ENCODE measurements at regions not wholly inside any gene's neighbourhood (a gene's known extent, or its start where the extent isn't known, plus 50 kb on each side); places are given as distances from the start of the nearest gene placed in this dataset.

DNA sequence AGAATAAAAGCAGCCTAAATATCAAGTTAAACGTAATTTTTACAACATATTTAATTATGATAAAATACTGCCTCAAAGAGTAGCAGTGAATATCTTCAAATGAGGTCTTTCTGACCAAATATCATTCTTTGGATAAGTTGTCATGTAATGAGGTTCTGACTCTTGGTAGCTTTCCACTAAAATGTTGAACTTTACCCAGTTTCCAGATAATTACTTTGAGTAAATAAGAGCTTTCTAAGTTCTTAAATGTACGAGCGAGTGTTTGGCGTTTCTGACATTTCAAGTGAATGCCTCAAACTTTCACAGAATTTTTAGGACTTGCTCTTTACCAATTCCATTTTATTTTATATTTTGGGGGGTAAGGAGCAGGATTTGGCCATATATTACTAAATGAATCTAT lies 1515.2 kb downstream of the FAM181B start:
- no peak for TF ChIP-seq MAFK (conservative IDR thresholded peaks at IDR 0.05 in 1 of 2, IDR thresholded peaks at IDR 0.05 in 1 of 2; ENCODE audit: low read length in 2 of 2)
- peak; percentile 81; the same call in 1 of the 2 replicates for TF ChIP-seq ZNF549 (CRISPR knock-in tag; IDR thresholded peaks at IDR 0.05)
- TF ChIP-seq HNF4A (CRISPR knock-in tag; IDR thresholded peaks at IDR 0.05) = peak; percentile 36; the same call in 1 of the 2 replicates
- no peak for TF ChIP-seq ZSCAN9 (CRISPR knock-in tag; IDR thresholded peaks at IDR 0.05; ENCODE audit: borderline replicate concordance)
- TF ChIP-seq PCBP1 (IDR thresholded peaks at IDR 0.05; ENCODE audit: borderline replicate concordance, low read depth, low read length) = no peak
- no peak for TF ChIP-seq TCF7L2 (IDR thresholded peaks at IDR 0.05; ENCODE audit: low read depth, low read length)
- TF ChIP-seq GPN1 (CRISPR knock-in tag; IDR thresholded peaks at IDR 0.05; ENCODE audit: borderline replicate concordance) = no peak
- no peak for TF ChIP-seq GATA4 (IDR thresholded peaks at IDR 0.05; ENCODE audit: borderline replicate concordance, low read depth)
- TF ChIP-seq, protein P1, sequence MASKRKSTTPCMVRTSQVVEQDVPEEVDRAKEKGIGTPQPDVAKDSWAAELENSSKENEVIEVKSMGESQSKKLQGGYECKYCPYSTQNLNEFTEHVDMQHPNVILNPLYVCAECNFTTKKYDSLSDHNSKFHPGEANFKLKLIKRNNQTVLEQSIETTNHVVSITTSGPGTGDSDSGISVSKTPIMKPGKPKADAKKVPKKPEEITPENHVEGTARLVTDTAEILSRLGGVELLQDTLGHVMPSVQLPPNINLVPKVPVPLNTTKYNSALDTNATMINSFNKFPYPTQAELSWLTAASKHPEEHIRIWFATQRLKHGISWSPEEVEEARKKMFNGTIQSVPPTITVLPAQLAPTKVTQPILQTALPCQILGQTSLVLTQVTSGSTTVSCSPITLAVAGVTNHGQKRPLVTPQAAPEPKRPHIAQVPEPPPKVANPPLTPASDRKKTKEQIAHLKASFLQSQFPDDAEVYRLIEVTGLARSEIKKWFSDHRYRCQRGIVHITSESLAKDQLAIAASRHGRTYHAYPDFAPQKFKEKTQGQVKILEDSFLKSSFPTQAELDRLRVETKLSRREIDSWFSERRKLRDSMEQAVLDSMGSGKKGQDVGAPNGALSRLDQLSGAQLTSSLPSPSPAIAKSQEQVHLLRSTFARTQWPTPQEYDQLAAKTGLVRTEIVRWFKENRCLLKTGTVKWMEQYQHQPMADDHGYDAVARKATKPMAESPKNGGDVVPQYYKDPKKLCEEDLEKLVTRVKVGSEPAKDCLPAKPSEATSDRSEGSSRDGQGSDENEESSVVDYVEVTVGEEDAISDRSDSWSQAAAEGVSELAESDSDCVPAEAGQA (IDR thresholded peaks at IDR 0.05; ENCODE audit: low read depth) = no peak
- TF ChIP-seq, protein P1 (CRISPR knock-in tag; IDR thresholded peaks at IDR 0.05; ENCODE audit: borderline replicate concordance) = no peak
- no peak for TF ChIP-seq FOXA1 (IDR thresholded peaks at IDR 0.05)
- TF ChIP-seq FOXA1 (CRISPR knock-in tag; IDR thresholded peaks at IDR 0.05) = 0 out of 2 replicates have a peak, but pooled peaks have one; percentile 15
- TF ChIP-seq, protein P2, sequence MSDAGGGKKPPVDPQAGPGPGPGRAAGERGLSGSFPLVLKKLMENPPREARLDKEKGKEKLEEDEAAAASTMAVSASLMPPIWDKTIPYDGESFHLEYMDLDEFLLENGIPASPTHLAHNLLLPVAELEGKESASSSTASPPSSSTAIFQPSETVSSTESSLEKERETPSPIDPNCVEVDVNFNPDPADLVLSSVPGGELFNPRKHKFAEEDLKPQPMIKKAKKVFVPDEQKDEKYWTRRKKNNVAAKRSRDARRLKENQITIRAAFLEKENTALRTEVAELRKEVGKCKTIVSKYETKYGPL (CRISPR knock-in tag; IDR thresholded peaks at IDR 0.05) = no peak
- TF ChIP-seq SSRP1 (CRISPR knock-in tag; IDR thresholded peaks at IDR 0.05) = no peak
- TF ChIP-seq TRIM24 (CRISPR knock-in tag; IDR thresholded peaks at IDR 0.05) = no peak
- no peak for TF ChIP-seq ARNTL (CRISPR knock-in tag; IDR thresholded peaks at IDR 0.05)
- peak; percentile 76 for TF ChIP-seq BCL6 (CRISPR knock-in tag; IDR thresholded peaks at IDR 0.05)
- TF ChIP-seq SALL2 (CRISPR knock-in tag; IDR thresholded peaks at IDR 0.05) = no peak
- H3K79me2 ChIP-seq (ENCODE audit: insufficient read depth, low read length) = no peaks in the 10 kb centered on the region
- H4K20me1 ChIP-seq (ENCODE audit: insufficient read depth, low read length) = no peaks in the 10 kb centered on the region
- peaks cover 14% of the 10 kb centered on the region for H3K4me1 ChIP-seq (ENCODE audit: insufficient read depth, low read length)
- no peaks in the 10 kb centered on the region for H3K36me3 ChIP-seq (replicated peaks in 1 of 2; ENCODE audit: control insufficient read depth in 1 of 2, insufficient read depth in 2 of 2, low read length in 2 of 2)
- H3K27ac ChIP-seq (ENCODE audit: extremely low read length, insufficient read depth, low read length) = no peak overlapping the region
- H3K4me3 ChIP-seq (replicated peaks in 1 of 3; ENCODE audit: insufficient read depth in 1 of 3, low read depth in 2 of 3, low read length in 3 of 3) = no peak overlapping the region
- no peak overlapping the region for H2AFZ ChIP-seq (ENCODE audit: low read length)
- H3K27me3 ChIP-seq (ENCODE audit: control insufficient read depth in 1 of 2, insufficient read depth in 2 of 2, low read length in 2 of 2) = no peaks in the 10 kb centered on the region
- no peak overlapping the region; the same call in 1 of the 2 replicates for H3K4me2 ChIP-seq (ENCODE audit: low read depth, low read length)
- in situ Hi-C loops (cut with HindIII; ENCODE audit: extremely low pct_ligation_motif_present, low pct_unique_long_range_greater_than_20kb) (no loop called here), intact Hi-C loops (cut with micrococcal nuclease; ENCODE audit: unreplicated experiment) (no loop called here)
- CTCF ChIA-PET (ENCODE audit: low intra/inter-chr PET ratio, low total read pairs) = no interaction called here
- peaks cover 11% of the 10 kb centered on the region for H3K9me3 ChIP-seq (ENCODE audit: low read length)
- WGBS (ENCODE audit: low lambda C conversion rate) = under 1% methylated on average over 4 of the region's 4 CpGs
- no peak for FAIRE-seq
- no peak for ATAC-seq
- H3K9ac ChIP-seq (ENCODE audit: insufficient read depth, low read depth, low read length) = no peak overlapping the region
- POLR2A ChIA-PET = no interaction called here
- DNase-seq (ENCODE audit: low spot score) = peak; percentile 3
- no TSS peak for BruUV-seq (replicated peaks)
